H1 (cell line): ENCODE measurements at regions not wholly inside any gene's neighbourhood (a gene's known extent, or its start where the extent isn't known, plus 50 kb on each side); places are given as distances from the start of the nearest gene placed in this dataset.

Source experiments
- CTCF ChIA-PET: fragments of 300-600 bp; sonication (Branson Sonifier 250); formaldehyde crosslinking; loops from one replicate; lab custom pipeline; 2021; ENCODE audit not compliant: partially characterized antibody; lab: Charles Lee
- POLR2A ChIA-PET: fragments of 300-600 bp; sonication (Branson Sonifier 250); formaldehyde crosslinking; loops from one replicate; lab custom pipeline; 2021; ENCODE audit warnings: inconsistent platforms; ENCODE audit not compliant: partially characterized antibody; lab: Charles Lee
- DNase-seq, 2 experiments: peaks; one replicate each; pipeline versions ENCODE4 v3.0.0 to v3.0.0-alpha.2; 2010 to 2022; ENCODE audit warnings: low spot score in 2 of 2, low read depth in 1 of 2, mixed read lengths in 1 of 2
- FAIRE-seq: peaks from 2 replicates; lab custom pipeline; 2011; peaks lifted over from hg19 to GRCh38; lab: Jason Lieb, UNC
- H2AFZ ChIP-seq: 2 replicates; pipeline ENCODE4 v1.8.1; 2012; ENCODE audit warnings: low read length, inconsistent platforms
- H2AK5ac ChIP-seq: 2 replicates; pipeline ENCODE4 v1.6.1; 2013; ENCODE audit warnings: low read depth, low read length
- H2BK120ac ChIP-seq: replicated peaks from 2 replicates; pipeline ENCODE3; 2013; ENCODE audit warnings: low read depth, low read length, inconsistent platforms
- H2BK12ac ChIP-seq: 2 replicates; pipeline ENCODE4 v1.6.1; 2013; ENCODE audit warnings: low read depth, low read length
- H2BK15ac ChIP-seq: 2 replicates; pipeline ENCODE4 v1.6.1; 2013; ENCODE audit warnings: low read length
- H2BK20ac ChIP-seq: 2 replicates; pipeline ENCODE4 v1.6.1; 2013; ENCODE audit warnings: low read length
- H2BK5ac ChIP-seq: 2 replicates; pipeline ENCODE4 v1.6.1; 2013; ENCODE audit warnings: low read depth, low read length
- H3K14ac ChIP-seq: 2 replicates; pipeline ENCODE4 v1.6.1; 2013; ENCODE audit warnings: inconsistent platforms; ENCODE audit not compliant: insufficient read length
- H3K18ac ChIP-seq: 2 replicates; pipeline ENCODE4 v1.6.1; 2013; ENCODE audit warnings: low read length; ENCODE audit errors: extremely low read depth
- H3K23ac ChIP-seq: 2 replicates; pipeline ENCODE4 v1.6.1; 2013; ENCODE audit warnings: inconsistent platforms; ENCODE audit not compliant: insufficient read length
- H3K23me2 ChIP-seq: 2 replicates; pipeline ENCODE4 v1.6.1; 2013; ENCODE audit warnings: low read depth, low read length
- H3K27ac ChIP-seq: 2 replicates; pipeline ENCODE4 v1.6.1; 2011; ENCODE audit warnings: low read depth, low read length, inconsistent platforms
- H3K27me3 ChIP-seq, 4 experiments: replicated peaks in 1 of 4; 1 replicate in 1 of 4; 2 replicates in 3 of 4; pipeline versions ENCODE4 v1.6.1 to v1.8.1; 2011 to 2013; ENCODE audit warnings: low read length in 3 of 4, mild to moderate bottlenecking in 3 of 4, inconsistent platforms in 2 of 4, mixed read lengths in 2 of 4, moderate library complexity in 1 of 4; ENCODE audit not compliant: control insufficient read depth in 3 of 4, insufficient read depth in 3 of 4; ENCODE audit errors: extremely low read depth in 1 of 4
- H3K36me3 ChIP-seq, 4 experiments: 2 replicates each; pipeline versions ENCODE4 v1.6.1 to v1.8.1; 2011 to 2013; ENCODE audit warnings: mild to moderate bottlenecking in 4 of 4, low read length in 3 of 4, moderate library complexity in 2 of 4, control low read depth in 1 of 4, inconsistent platforms in 1 of 4; ENCODE audit not compliant: insufficient read depth in 4 of 4, control insufficient read depth in 2 of 4
- H3K4ac ChIP-seq: replicated peaks from 2 replicates; pipeline ENCODE3; 2013; ENCODE audit warnings: low read length, low read depth, mixed read lengths, inconsistent platforms; ENCODE audit not compliant: insufficient read length
- H3K4me1 ChIP-seq, 4 experiments: replicated peaks in 1 of 4; 1 replicate in 1 of 4; 2 replicates in 3 of 4; pipeline versions ENCODE4 v1.6.1 to v1.8.1; 2011 to 2013; ENCODE audit warnings: low read length in 3 of 4, inconsistent platforms in 2 of 4, mixed read lengths in 1 of 4; ENCODE audit not compliant: insufficient read depth in 4 of 4, control insufficient read depth in 3 of 4
- H3K4me2 ChIP-seq, 2 experiments: 2 replicates each; pipeline versions ENCODE4 v1.6.1 to v1.8.1; 2011 to 2013; ENCODE audit warnings: low read depth in 2 of 2, low read length in 2 of 2, control low read depth in 1 of 2, inconsistent platforms in 1 of 2, mild to moderate bottlenecking in 1 of 2; ENCODE audit not compliant: insufficient read depth in 1 of 2
- H3K4me3 ChIP-seq, 4 experiments: fragments of 200-600, 300-600 bp in 1 of 4; sonication (generic), shearing (Covaris generic), sonication (Bioruptor Twin) in 1 of 4; 2 replicates each; pipeline versions ENCODE4 v1.5.1 to v1.8.1; 2011 to 2016; ENCODE audit warnings: low read length in 4 of 4, low read depth in 3 of 4, control low read depth in 2 of 4, inconsistent platforms in 2 of 4, mild to moderate bottlenecking in 2 of 4, mixed read lengths in 1 of 4, moderate library complexity in 1 of 4; ENCODE audit not compliant: insufficient read depth in 2 of 4; ENCODE audit errors: extremely low read depth in 1 of 4
- H3K56ac ChIP-seq: replicated peaks from 2 replicates; pipeline ENCODE3; 2013; ENCODE audit warnings: low read depth, mild to moderate bottlenecking, mixed read lengths, low read length, inconsistent platforms; ENCODE audit not compliant: insufficient read length
- H3K79me1 ChIP-seq: 2 replicates; pipeline ENCODE4 v1.6.1; 2013; ENCODE audit warnings: low read depth, low read length, control low read depth
- H3K79me2 ChIP-seq, 2 experiments: 2 replicates each; pipeline versions ENCODE4 v1.6.1 to v1.8.1; 2012 to 2013; ENCODE audit warnings: low read length in 2 of 2, mild to moderate bottlenecking in 2 of 2, inconsistent platforms in 1 of 2; ENCODE audit not compliant: insufficient read depth in 2 of 2, control insufficient read depth in 1 of 2
- H3K9ac ChIP-seq, 4 experiments: replicated peaks in 1 of 4; 1 replicate in 1 of 4; 2 replicates in 3 of 4; pipeline versions ENCODE4 v1.6.1 to v1.8.1; 2011 to 2013; ENCODE audit warnings: low read depth in 3 of 4, low read length in 3 of 4, control low read depth in 2 of 4, mild to moderate bottlenecking in 2 of 4, moderate library complexity in 2 of 4, inconsistent platforms in 1 of 4; ENCODE audit errors: extremely low read depth in 1 of 4
- H3K9me3 ChIP-seq, 2 experiments: 2 replicates each; pipeline versions ENCODE4 v1.6.1 to v1.8.1; 2012 to 2013; ENCODE audit warnings: mild to moderate bottlenecking in 2 of 2, moderate library complexity in 2 of 2, control low read depth in 1 of 2, inconsistent platforms in 1 of 2, low read depth in 1 of 2, low read length in 1 of 2, mixed read lengths in 1 of 2; ENCODE audit not compliant: insufficient read depth in 2 of 2
- H4K20me1 ChIP-seq, 2 experiments: replicated peaks in 1 of 2; 2 replicates each; pipeline versions ENCODE3 to v1.8.1; 2011 to 2013; ENCODE audit warnings: inconsistent platforms in 2 of 2, low read length in 2 of 2, mild to moderate bottlenecking in 1 of 2; ENCODE audit not compliant: insufficient read depth in 2 of 2, control insufficient read depth in 1 of 2
- H4K5ac ChIP-seq: 2 replicates; pipeline ENCODE4 v1.6.1; 2013; ENCODE audit warnings: low read length, low read depth, mixed read lengths, inconsistent platforms; ENCODE audit not compliant: insufficient read length
- H4K8ac ChIP-seq: 2 replicates; pipeline ENCODE4 v1.8.0; 2013; ENCODE audit warnings: mild to moderate bottlenecking, moderate library complexity, low read length, inconsistent platforms; ENCODE audit not compliant: insufficient read depth; ENCODE audit errors: extremely low read depth
- H4K91ac ChIP-seq: replicated peaks from 2 replicates; pipeline ENCODE3; 2013; ENCODE audit warnings: low read length, mixed read lengths, inconsistent platforms; ENCODE audit not compliant: insufficient read length
- CREB1 ChIP-seq: IDR thresholded peaks from 2 replicates; pipeline ENCODE4 v1.6.1; 2012; ENCODE audit warnings: inconsistent platforms
- E2F6 ChIP-seq: IDR thresholded peaks from 2 replicates; pipeline ENCODE4 v1.6.1; 2012; ENCODE audit warnings: inconsistent platforms
- EGR1 ChIP-seq: IDR thresholded peaks from 2 replicates; pipeline ENCODE4 v1.6.1; 2011; ENCODE audit warnings: low read depth, low read length, borderline replicate concordance
- HDAC6 ChIP-seq: IDR thresholded peaks from one replicate; pipeline ENCODE4 v1.7.1; 2012; ENCODE audit warnings: low read depth, mild to moderate bottlenecking, inconsistent platforms, low read length, moderate library complexity
- MAX ChIP-seq: IDR thresholded peaks from 2 replicates; pipeline ENCODE4 v1.6.1; 2012; ENCODE audit warnings: inconsistent platforms
- PHF8 ChIP-seq: fragments of 200-600 bp; sonication (generic); conservative IDR thresholded peaks from 2 replicates; pipeline ENCODE4 v1.7.1; 2012; ENCODE audit warnings: low read depth, mild to moderate bottlenecking, inconsistent platforms, low read length, moderate library complexity
- POLR2AphosphoS5 ChIP-seq: IDR thresholded peaks from 2 replicates; pipeline ENCODE4 v1.6.1; 2011; ENCODE audit warnings: low read depth, low read length
- TAF1 ChIP-seq: IDR thresholded peaks from 2 replicates; pipeline ENCODE4 v1.6.1; 2011; ENCODE audit warnings: mild to moderate bottlenecking, low read depth, low read length
- TCF12 ChIP-seq: IDR thresholded peaks from 2 replicates; pipeline ENCODE4 v1.6.1; 2011; ENCODE audit warnings: low read depth, mild to moderate bottlenecking, low read length
- WGBS, 2 experiments: shearing (Covaris generic) in 1 of 2; methylation state at CpG; one replicate each; pipeline versions ENCODE4 v1.1.6 to v1.1.7; 2013 to 2015; ENCODE audit warnings: low lambda C conversion rate in 2 of 2, mixed read lengths in 2 of 2, inconsistent platforms in 1 of 2, low coverage in 1 of 2, missing lambda C conversion rate in 1 of 2; ENCODE audit not compliant: insufficient replicate concordance in 2 of 2, insufficient coverage in 1 of 2, insufficient read length in 1 of 2; ENCODE audit errors: extremely low coverage in 1 of 2, missing lambda C conversion rate in 1 of 2; 5-methylcytosine and 5-hydroxymethylcytosine counted together

- Histone ChIP-seq H2BK12ac (no peak overlapping the region), H3K18ac (no peak overlapping the region), H4K91ac (no peak overlapping the region), H3K4me1 (no peaks in the 10 kb centered on the region), H3K23me2 (no peaks in the 10 kb centered on the region), H2BK20ac (no peak overlapping the region), H3K36me3 (no peaks in the 10 kb centered on the region), H4K8ac (no peak overlapping the region), H3K4ac (no peak overlapping the region), H4K5ac (no peak overlapping the region), H3K23ac (no peak overlapping the region), H3K79me1 (no peaks in the 10 kb centered on the region), H3K79me2 (no peaks in the 10 kb centered on the region), H3K9ac (no peak overlapping the region), H3K27me3 (no peaks in the 10 kb centered on the region), H3K4me3 (no peak overlapping the region), H3K9me3 (no peaks in the 10 kb centered on the region), H2AFZ (no peak overlapping the region), H3K14ac (no peak overlapping the region), H2BK120ac (no peak overlapping the region), H2BK5ac (no peak overlapping the region), H4K20me1 (no peaks in the 10 kb centered on the region), H2BK15ac (no peak overlapping the region), H3K56ac (no peak overlapping the region), H3K27ac (no peak overlapping the region), H2AK5ac (no peak overlapping the region), H3K4me2 (no peak overlapping the region)
- 0% methylated on average over 1 of the region's 1 CpG; no CpG with 5 or more reads in 1 of the 2 experiments for WGBS, 2 experiments
- TF ChIP-seq HDAC6 (no peak), CREB1 (no peak), POLR2AphosphoS5 (no peak), TCF12 (no peak), EGR1 (no peak), E2F6 (no peak), PHF8 (no peak), TAF1 (no peak), MAX (no peak)
- DNase-seq (no peak), FAIRE-seq (no peak)
- CTCF ChIA-PET, result interaction anchor here (0.6 to 1.1 kb wide), 2 partner anchors 20 to 625 kb away, joined by 3 read pairs; no protein-coding TSS in a partner anchor
- POLR2A ChIA-PET, result no interaction called here
Observed at GRCh38 chr11:131042041-131042390, 125.7 kb upstream of the SNX19 start.
